Upper lobe of left lung (tissue), 6 donors: ENCODE measurements at regions not wholly inside any gene's neighbourhood (a gene's known extent, or its start where the extent isn't known, plus 50 kb on each side); places are given as distances from the start of the nearest gene placed in this dataset.

Source experiments
- ATAC-seq, 2 donors: fragments of 200-7000 bp; cut with Tn5 transposase; one replicate each; pipeline ENCODE4 v1.9.1; 2022; ENCODE audit warnings: mild to moderate bottlenecking in 2 of 2, moderate library complexity in 2 of 2; ENCODE audit not compliant: low FRiP score in 2 of 2
- DNase-seq, 2 donors: peaks; one replicate each; pipeline ENCODE4 v3.0.0-alpha.2; 2019 to 2020
- H3K27ac ChIP-seq, 4 donors: fragments of 200-600 bp; sonication (generic); one replicate each; pipeline ENCODE4 v1.5.1; 2016 to 2019
- H3K27me3 ChIP-seq, 4 donors: fragments of 200-600 bp; sonication (generic); one replicate each; pipeline ENCODE4 v1.5.1; 2017 to 2019
- H3K36me3 ChIP-seq, 4 donors: fragments of 200-600 bp; sonication (generic); one replicate each; pipeline ENCODE4 v1.5.1; 2016 to 2019
- H3K4me1 ChIP-seq, 4 donors: fragments of 200-600 bp; sonication (generic); one replicate each; pipeline ENCODE4 v1.5.1; 2018 to 2019
- H3K4me3 ChIP-seq, 4 donors: fragments of 200-600 bp; sonication (generic); one replicate each; pipeline ENCODE4 v1.5.1; 2017 to 2019; ENCODE audit warnings: mild to moderate bottlenecking in 2 of 4, moderate library complexity in 1 of 4
- H3K9me3 ChIP-seq, 4 donors: fragments of 200-600 bp; sonication (generic); one replicate each; pipeline ENCODE4 v1.5.1; 2018 to 2019
- CTCF ChIP-seq, 6 experiments: fragments of 450-650 bp in 4 of 6; fragments of 200-600 bp in 2 of 6; sonication (generic) in 2 of 6; IDR thresholded peaks; one replicate each; pipeline ENCODE4 v1.5.1; 2016 to 2019; ENCODE audit warnings: antibody characterized with exemption in 6 of 6
- EP300 ChIP-seq, 4 donors: sonication (generic); formaldehyde crosslinking; IDR thresholded peaks; one replicate each; pipeline ENCODE4 v1.5.1; 2017; ENCODE audit warnings: antibody characterized with exemption in 4 of 4, control low read depth in 2 of 4
- POLR2A ChIP-seq, 4 donors: fragments of 450-650 bp; IDR thresholded peaks; one replicate each; pipeline ENCODE4 v1.5.1; 2016 to 2017; ENCODE audit warnings: antibody characterized with exemption in 4 of 4, mild to moderate bottlenecking in 2 of 4
- POLR2AphosphoS5 ChIP-seq, 2 donors: sonication (generic); formaldehyde crosslinking; IDR thresholded peaks; one replicate each; pipeline ENCODE4 v1.5.1; 2017; ENCODE audit warnings: antibody characterized with exemption in 2 of 2
- WGBS, 2 donors: methylation state at CpG; one replicate each; pipeline ENCODE4 v1.1.5; 2017 to 2018; 5-methylcytosine and 5-hydroxymethylcytosine counted together
- donor health status: DM: no; HTN: no; CAD: no; lungs with moderate emphysema.
- donor health status: DM: no; HTN: yes; CAD: no; lungs with severe emphysema.

- Histone ChIP-seq H3K9me3 (peaks cover 0 to 14% (median 3%) of the 10 kb centered on the region in 4 donors), H3K4me1 (no peaks in the 10 kb centered on the region), H3K4me3 (no peak overlapping the region), H3K27me3 (no peaks in the 10 kb centered on the region), H3K27ac (no peak overlapping the region), H3K36me3 (no peaks in the 10 kb centered on the region)
- no peak for TF ChIP-seq POLR2AphosphoS5 (IDR thresholded peaks at IDR 0.05)
- TF ChIP-seq POLR2A (IDR thresholded peaks at IDR 0.05) = no peak
- TF ChIP-seq EP300 (IDR thresholded peaks at IDR 0.05) = no peak
- TF ChIP-seq CTCF (IDR thresholded peaks at IDR 0.05) = no peak
- ATAC-seq (no peak), DNase-seq (no peak)
Measured at GRCh38 chr11:121833970-121834369, 282.0 kb downstream of the BLID start.

GRCh38 chr11:121829159-121829643, 286.8 kb downstream of the BLID start:
- no peaks in the 10 kb centered on the region for H3K4me1 ChIP-seq
- H3K27ac ChIP-seq = no peak overlapping the region
- no peaks in the 10 kb centered on the region for H3K27me3 ChIP-seq
- H3K4me3 ChIP-seq = no peak overlapping the region
- H3K9me3 ChIP-seq = peaks cover 0 to 9% (median 3%) of the 10 kb centered on the region in 4 donors
- no peaks in the 10 kb centered on the region for H3K36me3 ChIP-seq
- WGBS, 2 donors = 30 to 39% methylated on average over 2 of the region's 2 CpGs
- DNase-seq = no peak
- TF ChIP-seq EP300 (IDR thresholded peaks at IDR 0.05) (no peak), POLR2AphosphoS5 (IDR thresholded peaks at IDR 0.05) (peak; percentile 42 to 49)
- ATAC-seq = peak; percentile 78 to 96

- H3K9me3 ChIP-seq = peaks cover 0 to 22% (median 15%) of the 10 kb centered on the region in 4 donors
Measured at GRCh38 chr11:121814962-121815361, 301.1 kb downstream of the BLID start.

GRCh38 chr11:121814296-121814695, 301.7 kb downstream of the BLID start:
- Histone ChIP-seq H3K27me3 (no peaks in the 10 kb centered on the region), H3K4me1 (no peaks in the 10 kb centered on the region), H3K4me3 (no peak overlapping the region), H3K27ac (no peak overlapping the region), H3K36me3 (no peaks in the 10 kb centered on the region), H3K9me3 (peaks cover 0 to 22% (median 15%) of the 10 kb centered on the region in 4 donors)
- TF ChIP-seq EP300 (IDR thresholded peaks at IDR 0.05) (no peak), POLR2AphosphoS5 (IDR thresholded peaks at IDR 0.05) (no peak), POLR2A (IDR thresholded peaks at IDR 0.05) (no peak), CTCF (IDR thresholded peaks at IDR 0.05) (no peak)
- no peak for ATAC-seq
- DNase-seq = no peak

More at GRCh38 chr11:121814962-121815361, 301.1 kb downstream of the BLID start:
- TF ChIP-seq CTCF (IDR thresholded peaks at IDR 0.05) (no peak), POLR2A (IDR thresholded peaks at IDR 0.05) (no peak), EP300 (IDR thresholded peaks at IDR 0.05) (no peak), POLR2AphosphoS5 (IDR thresholded peaks at IDR 0.05) (no peak)
- Histone ChIP-seq H3K4me3 (no peak overlapping the region), H3K4me1 (no peaks in the 10 kb centered on the region), H3K27ac (no peak overlapping the region), H3K36me3 (no peaks in the 10 kb centered on the region), H3K27me3 (no peaks in the 10 kb centered on the region)
- ATAC-seq (no peak), DNase-seq (no peak)
- WGBS, 2 donors = 85 to 90% methylated on average over 1 of the region's 1 CpG

GRCh38 chr11:121810291-121810690, 305.7 kb downstream of the BLID start:
- peaks cover 0 to 17% (median 13%) of the 10 kb centered on the region in 4 donors for H3K9me3 ChIP-seq
- H3K4me1 ChIP-seq = no peaks in the 10 kb centered on the region
- H3K4me3 ChIP-seq = no peak overlapping the region
- TF ChIP-seq POLR2A (IDR thresholded peaks at IDR 0.05) (no peak), CTCF (IDR thresholded peaks at IDR 0.05) (no peak), POLR2AphosphoS5 (IDR thresholded peaks at IDR 0.05) (no peak), EP300 (IDR thresholded peaks at IDR 0.05) (no peak)
- H3K27ac ChIP-seq = no peak overlapping the region
- DNase-seq (no peak), ATAC-seq (no peak)
- H3K27me3 ChIP-seq = no peaks in the 10 kb centered on the region
- H3K36me3 ChIP-seq = no peaks in the 10 kb centered on the region
- WGBS, 2 donors = 49 to 53% methylated on average over 4 of the region's 4 CpGs
